Neural cell (in vitro differentiated cells): ENCODE measurements at regions not wholly inside any gene's neighbourhood (a gene's known extent, or its start where the extent isn't known, plus 50 kb on each side); places are given as distances from the start of the nearest gene placed in this dataset.

ENCODE experiments used
- EP300 ChIP-seq: fragments of 450-650 bp; conservative IDR thresholded peaks from 2 replicates; pipeline ENCODE4 v1.6.1; 2014; ENCODE audit warnings: antibody characterized with exemption, mild to moderate bottlenecking, moderate library complexity; ENCODE audit not compliant: poor library complexity, severe bottlenecking
- EZH2 ChIP-seq: fragments of 200-600, 300-800 bp; shearing (Covaris generic), sonication (generic); IDR thresholded peaks from 2 replicates; pipeline ENCODE4 v1.6.1; 2014; ENCODE audit warnings: antibody characterized with exemption, low read length, borderline replicate concordance, mild to moderate bottlenecking; ENCODE audit not compliant: insufficient read depth, poor library complexity, severe bottlenecking
- MXI1 ChIP-seq: fragments of 450-650 bp; conservative IDR thresholded peaks from 2 replicates; pipeline ENCODE4 v1.6.1; 2014; ENCODE audit warnings: antibody characterized with exemption, mild to moderate bottlenecking; ENCODE audit not compliant: poor library complexity, severe bottlenecking
- POLR2AphosphoS5 ChIP-seq: IDR thresholded peaks from 2 replicates; pipeline ENCODE4 v1.6.1; 2012
- SMC3 ChIP-seq: fragments of 450-650 bp; conservative IDR thresholded peaks from 2 replicates; pipeline ENCODE4 v1.6.1; 2014; ENCODE audit warnings: antibody characterized with exemption, mild to moderate bottlenecking, moderate library complexity; ENCODE audit not compliant: poor library complexity
- TAF1 ChIP-seq: IDR thresholded peaks from 2 replicates; pipeline ENCODE4 v1.6.1; 2012; ENCODE audit warnings: low read depth
- TF ChIP-seq, protein P1 (sequence below): fragments of 450-650 bp; IDR thresholded peaks from 2 replicates; pipeline ENCODE4 v1.5.1; 2014; ENCODE audit warnings: antibody characterized with exemption, mild to moderate bottlenecking, moderate library complexity; ENCODE audit not compliant: poor library complexity, severe bottlenecking

DNA sequence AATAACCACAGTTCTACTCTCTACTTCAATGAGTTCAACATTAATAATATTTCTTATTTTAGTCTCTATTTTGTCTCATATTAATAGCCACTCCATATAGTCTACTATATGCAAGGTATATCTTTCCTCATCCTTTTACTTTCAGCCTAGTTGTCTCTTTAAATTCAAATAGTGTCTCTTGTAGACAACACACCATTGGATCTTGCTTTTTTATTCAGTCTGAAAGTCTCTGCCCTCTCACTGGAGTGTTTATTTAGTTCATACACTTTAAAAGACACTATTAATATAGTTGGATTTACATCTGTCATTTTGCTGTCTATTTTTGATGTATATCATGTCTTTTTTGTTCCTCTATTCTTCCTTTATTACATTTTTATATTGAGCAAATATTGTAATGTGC lies 103.5 kb downstream of the RFPL4B start:
- no peak for TF ChIP-seq SMC3
- TF ChIP-seq, protein P1, sequence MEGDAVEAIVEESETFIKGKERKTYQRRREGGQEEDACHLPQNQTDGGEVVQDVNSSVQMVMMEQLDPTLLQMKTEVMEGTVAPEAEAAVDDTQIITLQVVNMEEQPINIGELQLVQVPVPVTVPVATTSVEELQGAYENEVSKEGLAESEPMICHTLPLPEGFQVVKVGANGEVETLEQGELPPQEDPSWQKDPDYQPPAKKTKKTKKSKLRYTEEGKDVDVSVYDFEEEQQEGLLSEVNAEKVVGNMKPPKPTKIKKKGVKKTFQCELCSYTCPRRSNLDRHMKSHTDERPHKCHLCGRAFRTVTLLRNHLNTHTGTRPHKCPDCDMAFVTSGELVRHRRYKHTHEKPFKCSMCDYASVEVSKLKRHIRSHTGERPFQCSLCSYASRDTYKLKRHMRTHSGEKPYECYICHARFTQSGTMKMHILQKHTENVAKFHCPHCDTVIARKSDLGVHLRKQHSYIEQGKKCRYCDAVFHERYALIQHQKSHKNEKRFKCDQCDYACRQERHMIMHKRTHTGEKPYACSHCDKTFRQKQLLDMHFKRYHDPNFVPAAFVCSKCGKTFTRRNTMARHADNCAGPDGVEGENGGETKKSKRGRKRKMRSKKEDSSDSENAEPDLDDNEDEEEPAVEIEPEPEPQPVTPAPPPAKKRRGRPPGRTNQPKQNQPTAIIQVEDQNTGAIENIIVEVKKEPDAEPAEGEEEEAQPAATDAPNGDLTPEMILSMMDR: no peak
- TF ChIP-seq EZH2: no peak
- TF ChIP-seq TAF1: no peak
- no peak for TF ChIP-seq MXI1
- no peak for TF ChIP-seq EP300
- no peak for TF ChIP-seq POLR2AphosphoS5
